Erythroblast (primary cell): ENCODE measurements at regions not wholly inside any gene's neighbourhood (a gene's known extent, or its start where the extent isn't known, plus 50 kb on each side); places are given as distances from the start of the nearest gene placed in this dataset.

Experiments used
- GATA1 ChIP-seq: IDR thresholded peaks from 2 replicates; pipeline ENCODE4 v1.6.1; 2011; ENCODE audit warnings: low read depth, mild to moderate bottlenecking, control low read depth, low read length, moderate library complexity
- POLR2A ChIP-seq: IDR thresholded peaks from 2 replicates; pipeline ENCODE4 v1.6.1; 2011; ENCODE audit warnings: mild to moderate bottlenecking, low read length

DNA sequence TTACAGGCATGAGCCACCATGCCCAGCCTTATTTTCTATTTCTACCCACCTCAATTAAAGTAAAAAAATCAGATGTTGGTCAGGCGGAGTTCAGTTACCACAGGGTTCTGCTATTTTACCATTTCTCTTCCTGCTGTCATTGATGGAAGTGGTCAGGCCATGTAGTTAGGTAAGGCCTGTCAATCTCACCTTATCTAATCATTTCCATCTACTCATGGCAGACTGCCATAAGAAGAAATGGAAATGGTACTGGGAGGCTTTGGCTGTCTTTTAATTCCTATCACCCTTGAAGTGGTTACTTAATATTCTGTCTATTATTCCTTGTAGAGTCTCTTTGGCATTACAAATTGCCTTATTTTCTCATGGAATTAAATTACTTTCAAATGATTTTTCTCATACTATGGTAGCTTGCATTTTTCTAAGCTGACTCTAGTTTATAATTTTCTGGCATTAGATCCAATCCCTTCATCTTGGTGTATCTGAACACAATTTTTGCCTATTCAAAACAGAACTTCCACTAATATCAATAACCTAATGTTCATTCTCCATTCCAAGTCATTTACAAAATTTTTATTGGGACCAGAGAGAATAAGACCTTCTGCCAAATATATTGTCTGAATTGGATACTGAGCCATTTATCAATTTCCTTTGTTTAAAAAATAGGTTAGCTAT is 198.7 kb downstream of the DACT1 start:
- no peak for TF ChIP-seq POLR2A
- TF ChIP-seq GATA1: no peak
